ENCODE measurements at regions not wholly inside any gene's neighbourhood (a gene's known extent, or its start where the extent isn't known, plus 50 kb on each side); places are given as distances from the start of the nearest gene placed in this dataset.

DNA sequence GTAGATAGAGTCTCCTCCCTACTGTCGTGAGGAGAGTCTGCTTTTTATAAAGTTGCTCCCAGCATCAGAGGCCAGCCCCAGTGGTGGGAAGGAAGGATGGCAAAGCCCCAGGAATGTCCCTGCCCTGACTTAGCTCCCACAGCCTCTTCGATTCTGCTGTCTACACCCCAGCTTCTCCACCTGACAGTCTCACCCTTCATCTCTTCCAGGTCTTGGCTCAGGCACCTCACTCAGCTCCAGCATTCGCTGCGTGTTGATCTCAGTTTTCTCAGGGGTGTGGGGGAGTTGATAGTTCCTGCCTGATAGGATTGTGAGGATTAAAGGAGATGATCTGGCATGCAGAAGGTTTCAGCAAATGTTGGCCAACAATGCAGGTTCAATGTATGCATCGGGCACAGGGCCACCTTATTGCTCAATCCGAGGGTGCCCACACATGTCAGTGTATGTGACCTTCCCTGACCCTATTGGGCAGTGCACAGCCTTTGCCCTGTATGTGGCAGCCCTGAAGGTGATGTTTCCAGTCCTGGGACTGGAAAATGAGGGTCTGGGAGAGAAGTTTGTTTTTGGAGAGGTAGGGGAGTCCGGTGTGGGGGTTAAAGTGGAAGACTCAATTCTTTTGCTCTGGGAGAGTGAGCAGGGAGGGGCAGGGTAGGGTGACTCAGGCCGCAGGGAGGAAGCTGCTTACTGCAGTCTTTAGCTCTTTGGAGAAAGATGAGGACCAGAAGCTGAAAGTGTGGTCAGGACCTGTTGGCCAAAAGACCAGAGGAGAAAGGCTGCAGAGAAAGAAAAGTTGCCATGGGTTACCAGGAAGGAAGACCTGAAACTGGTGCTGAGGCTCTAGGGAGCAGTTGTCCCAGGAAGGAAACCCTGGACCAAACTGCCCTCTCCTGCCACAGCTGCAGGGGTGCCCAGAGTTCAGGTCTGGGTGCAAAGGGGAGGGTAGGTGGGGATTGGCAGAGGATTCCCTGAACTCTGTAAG, 153.2 kb downstream of the MACROH2A1 start:
- TF ChIP-seq EZH2 (IDR thresholded peaks at IDR 0.05; ENCODE audit: borderline replicate concordance, low read depth, low read length, poor library complexity, severe bottlenecking): no peak
- TF ChIP-seq, protein P1, sequence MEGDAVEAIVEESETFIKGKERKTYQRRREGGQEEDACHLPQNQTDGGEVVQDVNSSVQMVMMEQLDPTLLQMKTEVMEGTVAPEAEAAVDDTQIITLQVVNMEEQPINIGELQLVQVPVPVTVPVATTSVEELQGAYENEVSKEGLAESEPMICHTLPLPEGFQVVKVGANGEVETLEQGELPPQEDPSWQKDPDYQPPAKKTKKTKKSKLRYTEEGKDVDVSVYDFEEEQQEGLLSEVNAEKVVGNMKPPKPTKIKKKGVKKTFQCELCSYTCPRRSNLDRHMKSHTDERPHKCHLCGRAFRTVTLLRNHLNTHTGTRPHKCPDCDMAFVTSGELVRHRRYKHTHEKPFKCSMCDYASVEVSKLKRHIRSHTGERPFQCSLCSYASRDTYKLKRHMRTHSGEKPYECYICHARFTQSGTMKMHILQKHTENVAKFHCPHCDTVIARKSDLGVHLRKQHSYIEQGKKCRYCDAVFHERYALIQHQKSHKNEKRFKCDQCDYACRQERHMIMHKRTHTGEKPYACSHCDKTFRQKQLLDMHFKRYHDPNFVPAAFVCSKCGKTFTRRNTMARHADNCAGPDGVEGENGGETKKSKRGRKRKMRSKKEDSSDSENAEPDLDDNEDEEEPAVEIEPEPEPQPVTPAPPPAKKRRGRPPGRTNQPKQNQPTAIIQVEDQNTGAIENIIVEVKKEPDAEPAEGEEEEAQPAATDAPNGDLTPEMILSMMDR (conservative IDR thresholded peaks at IDR 0.05; ENCODE audit: low read depth, low read length): no peak
